Ishikawa (cell line): ENCODE measurements at regions not wholly inside any gene's neighbourhood (a gene's known extent, or its start where the extent isn't known, plus 50 kb on each side); places are given as distances from the start of the nearest gene placed in this dataset.

ENCODE experiments used
- CEBPB ChIP-seq: IDR thresholded peaks from 2 replicates; pipeline ENCODE4 v1.6.1; 2012
- CREB1 ChIP-seq: IDR thresholded peaks from 2 replicates; pipeline ENCODE4 v1.6.1; 2012; ENCODE audit warnings: low read depth
- EGR1 ChIP-seq: IDR thresholded peaks from 2 replicates; pipeline ENCODE4 v1.6.1; 2012
- EP300 ChIP-seq: IDR thresholded peaks from 2 replicates; pipeline ENCODE4 v1.6.1; 2012; ENCODE audit warnings: borderline replicate concordance
- FOXM1 ChIP-seq: IDR thresholded peaks from 2 replicates; pipeline ENCODE4 v1.6.1; 2012; ENCODE audit warnings: low read depth, borderline replicate concordance
- NFIC ChIP-seq: IDR thresholded peaks from 2 replicates; pipeline ENCODE4 v1.6.1; 2012
- RAD21 ChIP-seq: IDR thresholded peaks from 2 replicates; pipeline ENCODE4 v1.6.1; 2012; ENCODE audit warnings: low read depth
- TAF1 ChIP-seq: IDR thresholded peaks from 2 replicates; pipeline ENCODE4 v1.6.1; 2012; ENCODE audit warnings: low read depth, mild to moderate bottlenecking
- TCF12 ChIP-seq: IDR thresholded peaks from 2 replicates; pipeline ENCODE4 v1.6.1; 2012; ENCODE audit warnings: low read depth
- TEAD4 ChIP-seq: IDR thresholded peaks from 2 replicates; pipeline ENCODE4 v1.6.1; 2012
- YY1 ChIP-seq: IDR thresholded peaks from 2 replicates; pipeline ENCODE4 v1.6.1; 2012; ENCODE audit warnings: low read depth
- TF ChIP-seq, protein P1 (sequence below): IDR thresholded peaks from 2 replicates; pipeline ENCODE4 v1.6.1; 2012; ENCODE audit warnings: low read depth, mild to moderate bottlenecking
- TF ChIP-seq, protein P2 (sequence below): IDR thresholded peaks from 2 replicates; pipeline ENCODE4 v1.6.1; 2012
- TF ChIP-seq, protein P3 (sequence below): IDR thresholded peaks from 2 replicates; pipeline ENCODE4 v1.6.1; 2012

DNA sequence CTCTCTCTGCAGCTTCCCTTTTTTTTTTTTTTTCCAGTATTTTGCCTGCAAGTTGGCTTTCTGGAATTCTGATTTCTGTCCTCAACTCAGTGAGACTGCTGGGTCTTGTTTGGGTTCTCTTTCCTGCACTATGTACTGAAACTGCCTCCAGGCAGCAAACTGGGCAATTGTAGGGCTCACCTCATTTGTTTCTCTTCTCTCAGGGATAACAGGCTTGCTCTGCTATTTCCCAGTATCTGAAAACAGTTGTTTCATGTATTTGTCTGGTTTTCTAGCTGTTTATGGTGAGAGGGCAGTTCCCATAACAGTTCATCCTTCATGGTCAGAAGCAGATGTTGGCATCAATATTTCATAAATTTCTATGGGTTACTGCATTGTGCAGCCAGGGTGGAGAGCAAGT lies 206.0 kb downstream of the CYRIA start:
- no peak for TF ChIP-seq YY1
- no peak for TF ChIP-seq EGR1
- TF ChIP-seq TAF1 = no peak
- no peak for TF ChIP-seq TCF12
- no peak for TF ChIP-seq RAD21
- TF ChIP-seq, protein P1, sequence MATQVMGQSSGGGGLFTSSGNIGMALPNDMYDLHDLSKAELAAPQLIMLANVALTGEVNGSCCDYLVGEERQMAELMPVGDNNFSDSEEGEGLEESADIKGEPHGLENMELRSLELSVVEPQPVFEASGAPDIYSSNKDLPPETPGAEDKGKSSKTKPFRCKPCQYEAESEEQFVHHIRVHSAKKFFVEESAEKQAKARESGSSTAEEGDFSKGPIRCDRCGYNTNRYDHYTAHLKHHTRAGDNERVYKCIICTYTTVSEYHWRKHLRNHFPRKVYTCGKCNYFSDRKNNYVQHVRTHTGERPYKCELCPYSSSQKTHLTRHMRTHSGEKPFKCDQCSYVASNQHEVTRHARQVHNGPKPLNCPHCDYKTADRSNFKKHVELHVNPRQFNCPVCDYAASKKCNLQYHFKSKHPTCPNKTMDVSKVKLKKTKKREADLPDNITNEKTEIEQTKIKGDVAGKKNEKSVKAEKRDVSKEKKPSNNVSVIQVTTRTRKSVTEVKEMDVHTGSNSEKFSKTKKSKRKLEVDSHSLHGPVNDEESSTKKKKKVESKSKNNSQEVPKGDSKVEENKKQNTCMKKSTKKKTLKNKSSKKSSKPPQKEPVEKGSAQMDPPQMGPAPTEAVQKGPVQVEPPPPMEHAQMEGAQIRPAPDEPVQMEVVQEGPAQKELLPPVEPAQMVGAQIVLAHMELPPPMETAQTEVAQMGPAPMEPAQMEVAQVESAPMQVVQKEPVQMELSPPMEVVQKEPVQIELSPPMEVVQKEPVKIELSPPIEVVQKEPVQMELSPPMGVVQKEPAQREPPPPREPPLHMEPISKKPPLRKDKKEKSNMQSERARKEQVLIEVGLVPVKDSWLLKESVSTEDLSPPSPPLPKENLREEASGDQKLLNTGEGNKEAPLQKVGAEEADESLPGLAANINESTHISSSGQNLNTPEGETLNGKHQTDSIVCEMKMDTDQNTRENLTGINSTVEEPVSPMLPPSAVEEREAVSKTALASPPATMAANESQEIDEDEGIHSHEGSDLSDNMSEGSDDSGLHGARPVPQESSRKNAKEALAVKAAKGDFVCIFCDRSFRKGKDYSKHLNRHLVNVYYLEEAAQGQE = no peak
- TF ChIP-seq, protein P2, sequence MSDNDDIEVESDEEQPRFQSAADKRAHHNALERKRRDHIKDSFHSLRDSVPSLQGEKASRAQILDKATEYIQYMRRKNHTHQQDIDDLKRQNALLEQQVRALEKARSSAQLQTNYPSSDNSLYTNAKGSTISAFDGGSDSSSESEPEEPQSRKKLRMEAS = no peak
- TF ChIP-seq NFIC = no peak
- TF ChIP-seq, protein P3, sequence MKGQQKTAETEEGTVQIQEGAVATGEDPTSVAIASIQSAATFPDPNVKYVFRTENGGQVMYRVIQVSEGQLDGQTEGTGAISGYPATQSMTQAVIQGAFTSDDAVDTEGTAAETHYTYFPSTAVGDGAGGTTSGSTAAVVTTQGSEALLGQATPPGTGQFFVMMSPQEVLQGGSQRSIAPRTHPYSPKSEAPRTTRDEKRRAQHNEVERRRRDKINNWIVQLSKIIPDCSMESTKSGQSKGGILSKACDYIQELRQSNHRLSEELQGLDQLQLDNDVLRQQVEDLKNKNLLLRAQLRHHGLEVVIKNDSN = no peak
- no peak for TF ChIP-seq CREB1
- no peak for TF ChIP-seq EP300
- no peak for TF ChIP-seq CEBPB
- TF ChIP-seq FOXM1 = no peak
- no peak for TF ChIP-seq TEAD4
